ENCODE measurements at regions not wholly inside any gene's neighbourhood (a gene's known extent, or its start where the extent isn't known, plus 50 kb on each side); places are given as distances from the start of the nearest gene placed in this dataset.

- peaks cover 0 to 17% of the 10 kb centered on the region in 2 donors for H3K27me3 Mint-ChIP-seq
- DNase-seq (no peak), ATAC-seq (replicated peaks) (no peak)
- no peak overlapping the region for H3K27ac Mint-ChIP-seq
- no peak overlapping the region for H3K4me3 Mint-ChIP-seq
- H3K36me3 Mint-ChIP-seq = no peaks in the 10 kb centered on the region
- H3K4me1 Mint-ChIP-seq = no peaks in the 10 kb centered on the region
- H3K9me3 Mint-ChIP-seq = peaks cover 5 to 6% of the 10 kb centered on the region in 2 donors
Measured at GRCh38 chr6:1494671-1495070, 105.3 kb downstream of the FOXF2 start.

DNA sequence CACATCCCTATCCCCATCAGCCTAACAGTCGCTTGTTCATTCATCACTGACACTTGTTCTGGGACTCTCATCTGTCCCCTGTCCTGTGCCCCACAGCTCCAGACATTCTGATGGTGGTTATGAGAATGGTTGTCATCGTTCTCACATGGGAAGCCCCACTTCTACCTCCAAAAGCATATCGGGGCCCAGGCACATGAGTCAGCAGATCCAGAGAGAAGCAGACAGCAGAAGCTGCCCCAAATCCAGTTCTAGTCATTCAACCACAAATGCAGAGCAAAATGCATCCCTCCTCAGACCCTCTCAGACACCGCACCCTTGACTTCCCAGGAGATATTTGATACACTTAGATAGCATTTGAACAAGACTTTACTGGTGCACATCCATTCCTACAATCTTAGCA lies 106.0 kb downstream of the FOXF2 start:
- no peak overlapping the region for H3K27ac Mint-ChIP-seq
- peaks cover 0 to 17% of the 10 kb centered on the region in 2 donors for H3K27me3 Mint-ChIP-seq
- H3K4me3 Mint-ChIP-seq = no peak overlapping the region
- H3K9me3 Mint-ChIP-seq = peaks cover 5 to 6% of the 10 kb centered on the region in 2 donors
- DNase-seq = no peak
- H3K36me3 Mint-ChIP-seq = no peaks in the 10 kb centered on the region
- ATAC-seq (replicated peaks) = no peak
- no peaks in the 10 kb centered on the region for H3K4me1 Mint-ChIP-seq

DNA sequence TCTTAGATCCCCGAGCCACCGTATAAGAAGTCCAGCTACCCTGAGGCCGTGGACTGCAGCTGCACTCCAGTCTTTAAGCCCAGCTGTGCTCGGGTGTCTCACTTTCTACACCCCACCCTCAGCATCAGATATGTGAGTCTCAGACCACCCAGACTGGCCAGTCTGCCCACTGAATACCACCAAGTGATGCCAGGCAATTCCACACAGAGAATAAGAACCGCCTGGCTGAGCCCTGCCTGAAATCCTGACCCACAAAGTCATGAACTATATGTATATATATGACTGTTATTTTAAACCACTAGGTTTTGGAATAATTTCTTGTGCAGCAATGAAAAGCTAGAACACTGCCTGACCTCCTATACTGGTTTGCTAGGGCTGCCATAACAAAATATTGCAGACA lies 106.7 kb downstream of the FOXF2 start:
- Mint-ChIP-seq H3K27ac (no peak overlapping the region), H3K27me3 (peaks cover 0 to 17% of the 10 kb centered on the region in 2 donors), H3K4me3 (no peak overlapping the region), H3K9me3 (peaks cover 5 to 6% of the 10 kb centered on the region in 2 donors), H3K36me3 (no peaks in the 10 kb centered on the region), H3K4me1 (no peaks in the 10 kb centered on the region)
- ATAC-seq (replicated peaks) (no peak), DNase-seq (no peak)

GRCh38 chr6:1496836-1497760 lies 107.7 kb downstream of the FOXF2 start:
- Mint-ChIP-seq H3K36me3 (no peaks in the 10 kb centered on the region), H3K4me1 (no peaks in the 10 kb centered on the region), H3K27ac (no peak overlapping the region), H3K27me3 (peaks cover 6 to 24% of the 10 kb centered on the region in 2 donors), H3K4me3 (no peak overlapping the region), H3K9me3 (peaks cover 5 to 6% of the 10 kb centered on the region in 2 donors)
- DNase-seq = no peak
- no peak for ATAC-seq (replicated peaks)

GRCh38 chr6:1497761-1498105 lies 108.4 kb downstream of the FOXF2 start:
- no peaks in the 10 kb centered on the region for H3K4me1 Mint-ChIP-seq
- no peak overlapping the region for H3K4me3 Mint-ChIP-seq
- peaks cover 5 to 6% of the 10 kb centered on the region in 2 donors for H3K9me3 Mint-ChIP-seq
- no peak for DNase-seq
- peaks cover 10 to 25% of the 10 kb centered on the region in 2 donors for H3K27me3 Mint-ChIP-seq
- ATAC-seq (replicated peaks) = no peak
- H3K27ac Mint-ChIP-seq = no peak overlapping the region
- H3K36me3 Mint-ChIP-seq = no peaks in the 10 kb centered on the region

- H3K4me1 Mint-ChIP-seq = no peaks in the 10 kb centered on the region
- no peak overlapping the region for H3K27ac Mint-ChIP-seq
- DNase-seq (no peak), ATAC-seq (replicated peaks) (no peak)
- H3K4me3 Mint-ChIP-seq = no peak overlapping the region
- H3K36me3 Mint-ChIP-seq = no peaks in the 10 kb centered on the region
- peaks cover 10 to 25% of the 10 kb centered on the region in 2 donors for H3K27me3 Mint-ChIP-seq
- peaks cover 5 to 6% of the 10 kb centered on the region in 2 donors for H3K9me3 Mint-ChIP-seq
Measured at GRCh38 chr6:1498491-1499113, 109.2 kb downstream of the FOXF2 start.

DNA sequence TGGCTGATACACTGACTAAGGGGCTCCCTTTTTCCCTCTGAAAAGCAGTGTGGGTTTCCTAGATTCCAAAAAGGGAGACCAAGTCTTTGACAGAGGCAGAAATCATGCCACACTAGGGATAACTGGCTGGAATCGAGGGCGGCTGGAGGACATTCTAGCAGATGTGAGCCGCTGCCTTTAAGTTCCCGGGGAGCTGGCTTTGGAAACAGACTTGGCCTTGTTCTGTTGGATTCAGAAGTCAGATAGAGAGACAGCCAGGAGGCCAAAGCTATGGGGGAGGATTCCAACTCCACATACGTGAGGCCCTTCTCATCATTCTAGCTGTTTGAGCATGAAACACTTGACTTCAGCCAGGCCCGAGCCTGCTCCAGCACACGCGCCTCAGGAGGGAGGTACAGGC lies 109.9 kb upstream of the FOXC1 start:
- Mint-ChIP-seq H3K9me3 (peaks cover 5 to 6% of the 10 kb centered on the region in 2 donors), H3K27me3 (peaks cover 10 to 21% of the 10 kb centered on the region in 2 donors), H3K36me3 (no peaks in the 10 kb centered on the region), H3K4me1 (no peaks in the 10 kb centered on the region), H3K27ac (no peak overlapping the region), H3K4me3 (no peak overlapping the region)
- ATAC-seq (replicated peaks) (no peak), DNase-seq (no peak)

- no peak for ATAC-seq (replicated peaks)
- no peak overlapping the region for H3K27ac Mint-ChIP-seq
- no peak for DNase-seq
- H3K4me3 Mint-ChIP-seq = no peak overlapping the region
- peaks cover 1 to 4% of the 10 kb centered on the region in 2 donors for H3K9me3 Mint-ChIP-seq
- no peaks in the 10 kb centered on the region for H3K4me1 Mint-ChIP-seq
- H3K27me3 Mint-ChIP-seq = peaks cover 13 to 16% of the 10 kb centered on the region in 2 donors
- no peaks in the 10 kb centered on the region for H3K36me3 Mint-ChIP-seq
Measured at GRCh38 chr6:1500913-1501312, 108.8 kb upstream of the FOXC1 start.

DNA sequence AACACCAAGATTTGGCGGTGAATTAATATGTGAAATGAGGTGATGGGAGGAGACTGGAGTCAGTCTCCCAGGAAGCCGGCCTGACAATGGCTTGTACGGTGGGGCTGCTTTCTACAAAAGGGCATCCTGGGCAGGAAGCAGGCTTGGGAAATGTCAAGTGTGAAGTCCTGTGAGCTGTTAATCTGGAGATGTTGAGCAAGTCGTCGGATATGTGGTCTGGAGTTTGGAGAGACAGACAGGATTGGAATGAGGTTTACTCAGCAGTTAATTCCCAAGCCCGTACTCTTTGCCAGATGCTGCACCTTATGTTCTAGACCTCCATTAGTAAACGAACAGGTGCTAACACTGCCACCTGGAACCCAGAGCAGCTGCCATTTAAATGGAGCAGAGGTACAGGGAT lies 107.7 kb upstream of the FOXC1 start:
- DNase-seq (no peak), ATAC-seq (replicated peaks) (no peak)
- Mint-ChIP-seq H3K4me1 (no peaks in the 10 kb centered on the region), H3K36me3 (no peaks in the 10 kb centered on the region), H3K27ac (no peak overlapping the region), H3K27me3 (peaks cover 13 to 19% of the 10 kb centered on the region in 2 donors), H3K4me3 (no peak overlapping the region), H3K9me3 (no peaks in the 10 kb centered on the region)

DNA sequence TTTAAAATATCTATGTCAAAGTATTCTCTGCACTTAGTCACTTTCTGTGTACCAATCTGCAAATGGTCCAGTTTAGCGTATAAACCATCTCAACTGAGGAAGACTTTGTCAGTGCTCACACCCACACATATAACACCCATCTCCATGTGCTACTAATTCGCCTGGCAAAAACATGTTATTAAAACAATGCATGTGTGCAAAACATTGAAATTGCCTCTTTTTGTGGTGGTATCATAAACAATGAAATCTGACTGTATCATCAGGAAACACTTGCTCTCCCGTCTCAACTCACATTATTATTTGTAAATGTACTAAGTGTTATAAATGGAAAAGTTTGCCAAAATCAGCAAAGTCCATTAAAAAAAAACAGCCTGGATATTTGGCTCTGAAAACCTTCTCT lies 105.9 kb upstream of the FOXC1 start:
- H3K9me3 Mint-ChIP-seq = no peaks in the 10 kb centered on the region
- peaks cover 13 to 24% of the 10 kb centered on the region in 2 donors for H3K27me3 Mint-ChIP-seq
- no peak overlapping the region for H3K27ac Mint-ChIP-seq
- no peaks in the 10 kb centered on the region for H3K4me1 Mint-ChIP-seq
- ATAC-seq (replicated peaks) = no peak
- H3K36me3 Mint-ChIP-seq = no peaks in the 10 kb centered on the region
- no peak for DNase-seq
- no peak overlapping the region for H3K4me3 Mint-ChIP-seq

DNA sequence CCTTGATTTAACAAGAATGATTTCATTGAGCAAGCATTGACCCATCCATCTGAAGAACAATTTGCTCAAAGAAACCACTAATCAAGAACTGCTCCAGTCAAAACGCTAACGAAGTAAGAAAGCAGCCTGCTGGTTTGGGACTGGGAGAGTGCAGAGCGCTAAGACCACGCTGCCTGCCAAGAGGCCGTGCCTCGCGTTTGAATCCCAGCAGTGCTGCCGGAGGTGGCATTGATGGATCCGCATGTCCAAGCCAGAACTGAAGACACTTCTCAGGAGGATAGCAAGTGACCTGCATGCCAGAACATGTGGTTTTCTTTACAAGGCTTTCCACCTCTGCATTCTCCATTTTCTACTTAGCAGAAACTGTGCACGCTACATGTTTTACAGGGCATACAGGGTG lies 105.2 kb upstream of the FOXC1 start:
- ATAC-seq (replicated peaks) (no peak), DNase-seq (no peak)
- Mint-ChIP-seq H3K4me1 (no peaks in the 10 kb centered on the region), H3K27ac (no peak overlapping the region), H3K4me3 (no peak overlapping the region), H3K27me3 (peaks cover 18 to 30% of the 10 kb centered on the region in 2 donors), H3K9me3 (peaks cover 5% of the 10 kb centered on the region in 2 donors), H3K36me3 (no peaks in the 10 kb centered on the region)

DNA sequence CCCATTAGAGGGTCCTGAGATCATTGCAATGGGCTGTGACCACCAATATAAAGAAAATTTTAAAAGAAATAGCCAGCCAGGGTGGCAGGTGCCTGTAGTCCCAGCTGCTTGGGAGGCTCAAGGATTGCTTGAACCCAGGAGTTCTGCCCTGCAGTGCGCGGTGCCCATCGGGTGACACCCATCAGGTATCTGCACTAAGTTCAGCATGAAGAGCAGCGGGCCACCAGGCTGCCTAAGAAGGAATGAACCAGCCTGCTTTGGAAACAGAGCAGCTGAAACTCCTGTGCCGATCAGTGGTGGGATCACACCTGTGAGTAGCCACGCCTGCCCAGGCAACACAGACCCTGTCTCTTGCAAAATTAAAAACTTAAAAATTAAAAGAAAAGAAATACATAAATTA lies 102.5 kb upstream of the FOXC1 start:
- no peaks in the 10 kb centered on the region for H3K36me3 Mint-ChIP-seq
- H3K27me3 Mint-ChIP-seq = peaks cover 17 to 26% of the 10 kb centered on the region in 2 donors
- no peak overlapping the region for H3K27ac Mint-ChIP-seq
- peaks cover 6 to 12% of the 10 kb centered on the region in 2 donors for H3K9me3 Mint-ChIP-seq
- H3K4me1 Mint-ChIP-seq = no peaks in the 10 kb centered on the region
- ATAC-seq (replicated peaks) = no peak
- H3K4me3 Mint-ChIP-seq = no peak overlapping the region
- DNase-seq = no peak

- ATAC-seq (replicated peaks) (no peak), DNase-seq (no peak)
- H3K9me3 Mint-ChIP-seq = peaks cover 6 to 12% of the 10 kb centered on the region in 2 donors
- no peak overlapping the region for H3K4me3 Mint-ChIP-seq
- H3K27me3 Mint-ChIP-seq = peaks cover 15 to 35% of the 10 kb centered on the region in 2 donors
- H3K36me3 Mint-ChIP-seq = no peaks in the 10 kb centered on the region
- H3K27ac Mint-ChIP-seq = no peak overlapping the region
- H3K4me1 Mint-ChIP-seq = no peaks in the 10 kb centered on the region
Measured at GRCh38 chr6:1509241-1509640, 100.5 kb upstream of the FOXC1 start.

- ATAC-seq (replicated peaks) (no peak), DNase-seq (no peak)
- H3K36me3 Mint-ChIP-seq = no peaks in the 10 kb centered on the region
- no peak overlapping the region for H3K27ac Mint-ChIP-seq
- no peak overlapping the region for H3K4me3 Mint-ChIP-seq
- peaks cover 17 to 43% of the 10 kb centered on the region in 2 donors for H3K27me3 Mint-ChIP-seq
- H3K9me3 Mint-ChIP-seq = peaks cover 6 to 12% of the 10 kb centered on the region in 2 donors
- no peaks in the 10 kb centered on the region for H3K4me1 Mint-ChIP-seq
Measured at GRCh38 chr6:1510239-1510638, 99.5 kb upstream of the FOXC1 start.

DNA sequence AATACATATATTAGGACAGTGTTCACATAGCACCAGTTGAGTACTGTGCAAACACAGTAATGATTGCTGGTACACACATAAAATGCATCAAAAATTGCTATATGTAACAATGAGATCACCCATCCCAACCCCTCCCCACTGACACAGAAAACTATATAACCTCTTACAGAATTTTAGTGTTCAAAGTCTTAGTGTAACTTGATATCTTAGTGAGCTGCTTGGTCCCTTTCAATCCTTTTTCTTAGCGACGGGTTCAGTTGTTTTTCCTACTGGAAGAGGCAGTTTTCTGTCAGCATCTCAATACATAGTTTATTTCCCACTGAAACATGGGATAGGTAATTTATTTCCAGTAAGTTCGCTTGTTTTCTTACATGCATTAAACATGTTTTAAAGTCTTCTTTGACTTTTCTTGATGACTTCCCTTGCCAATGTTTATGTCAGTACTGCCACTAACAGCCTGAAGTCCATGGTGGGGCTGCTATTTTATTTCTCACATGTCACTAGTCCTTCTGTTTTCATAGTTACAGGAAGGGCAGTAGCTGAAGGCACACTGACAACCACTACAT lies 96.4 kb upstream of the FOXC1 start:
- H3K4me3 Mint-ChIP-seq = no peak overlapping the region
- no peak for ATAC-seq (replicated peaks)
- H3K9me3 Mint-ChIP-seq = peaks cover 6 to 12% of the 10 kb centered on the region in 2 donors
- no peak for DNase-seq
- no peaks in the 10 kb centered on the region for H3K4me1 Mint-ChIP-seq
- no peak overlapping the region for H3K27ac Mint-ChIP-seq
- H3K27me3 Mint-ChIP-seq = peaks cover 21 to 32% of the 10 kb centered on the region in 2 donors
- no peaks in the 10 kb centered on the region for H3K36me3 Mint-ChIP-seq
